Glomerular visceral epithelial cell (primary cell): ENCODE measurements at regions not wholly inside any gene's neighbourhood (a gene's known extent, or its start where the extent isn't known, plus 50 kb on each side); places are given as distances from the start of the nearest gene placed in this dataset.

Experiments
- DNase-seq: peaks from one replicate; pipeline ENCODE4 v3.0.0-alpha.2; 2016; ENCODE audit errors: extremely low spot score

- DNase-seq, result no peak
Observed at GRCh38 chr7:52705768-52706167, 329.7 kb upstream of the POM121L12 start.

GRCh38 chr7:52700349-52700748, 335.1 kb upstream of the POM121L12 start:
- DNase-seq, result no peak

- no peak for DNase-seq
Observed at GRCh38 chr7:52695973-52696595, 339.3 kb upstream of the POM121L12 start.

GRCh38 chr7:52691257-52691656, 344.2 kb upstream of the POM121L12 start:
- no peak for DNase-seq

- DNase-seq, result no peak
Observed at GRCh38 chr7:52689912-52690311, 345.5 kb upstream of the POM121L12 start.

GRCh38 chr7:52685333-52685732, 350.1 kb upstream of the POM121L12 start:
- no peak for DNase-seq

GRCh38 chr7:52684388-52684787, 351.0 kb upstream of the POM121L12 start:
- DNase-seq, result no peak

- DNase-seq, result no peak
Observed at GRCh38 chr7:52682993-52683392, 352.4 kb upstream of the POM121L12 start.

GRCh38 chr7:52670608-52671225, 364.7 kb upstream of the POM121L12 start:
- DNase-seq, result no peak

- DNase-seq, result no peak
Observed at GRCh38 chr7:52669031-52669430, 366.4 kb upstream of the POM121L12 start.

GRCh38 chr7:52668435-52668834, 367.0 kb upstream of the POM121L12 start:
- DNase-seq, result no peak

GRCh38 chr7:52659178-52659577, 376.3 kb upstream of the POM121L12 start:
- no peak for DNase-seq

- DNase-seq, result no peak
Observed at GRCh38 chr7:52656098-52656497, 379.3 kb upstream of the POM121L12 start.

GRCh38 chr7:52652621-52653020, 382.8 kb upstream of the POM121L12 start:
- DNase-seq, result no peak

GRCh38 chr7:52648872-52649271, 386.6 kb upstream of the POM121L12 start:
- DNase-seq, result no peak

- DNase-seq, result no peak
Observed at GRCh38 chr7:52647046-52647445, 388.4 kb upstream of the POM121L12 start.

- no peak for DNase-seq
Observed at GRCh38 chr7:52639981-52640380, 395.5 kb upstream of the POM121L12 start.

- DNase-seq, result no peak
Observed at GRCh38 chr7:52639126-52639525, 396.3 kb upstream of the POM121L12 start.

- DNase-seq, result no peak
Observed at GRCh38 chr7:52635021-52635420, 400.4 kb upstream of the POM121L12 start.

GRCh38 chr7:52620849-52621248, 414.6 kb upstream of the POM121L12 start:
- no peak for DNase-seq

- no peak for DNase-seq
Observed at GRCh38 chr7:52616552-52616951, 418.9 kb upstream of the POM121L12 start.

- no peak for DNase-seq
Observed at GRCh38 chr7:52615021-52615695, 420.3 kb upstream of the POM121L12 start.

GRCh38 chr7:52609511-52609910, 425.9 kb upstream of the POM121L12 start:
- no peak for DNase-seq
